GM12874 (cell line): ENCODE measurements at regions not wholly inside any gene's neighbourhood (a gene's known extent, or its start where the extent isn't known, plus 50 kb on each side); places are given as distances from the start of the nearest gene placed in this dataset.

Experiments used
- TF ChIP-seq, protein P1 (sequence below): IDR thresholded peaks from 2 replicates; pipeline ENCODE4 v1.5.1; 2011; ENCODE audit warnings: low read depth, mild to moderate bottlenecking, control low read depth, low read length, moderate library complexity; ENCODE audit not compliant: insufficient read depth

DNA sequence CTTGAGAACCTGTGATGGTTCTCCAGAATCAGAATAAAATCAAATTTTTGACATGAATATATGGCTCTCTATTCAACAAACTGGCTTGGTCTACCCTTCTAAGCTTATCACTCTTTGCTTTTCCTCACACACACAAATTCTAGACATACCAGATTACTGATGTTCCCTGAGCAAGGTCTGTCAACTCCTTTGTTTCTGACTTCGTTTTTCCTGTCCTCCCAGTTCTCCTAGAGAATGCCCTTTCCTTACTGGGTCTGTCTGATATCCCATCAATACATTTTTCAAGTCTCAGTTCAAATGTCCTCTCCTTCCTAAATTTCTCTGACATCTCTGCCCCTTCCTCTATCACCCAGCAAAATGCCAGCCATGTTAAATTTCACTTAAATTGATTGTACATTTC lies 202.1 kb upstream of the IGFBP7 start:
- TF ChIP-seq, protein P1, sequence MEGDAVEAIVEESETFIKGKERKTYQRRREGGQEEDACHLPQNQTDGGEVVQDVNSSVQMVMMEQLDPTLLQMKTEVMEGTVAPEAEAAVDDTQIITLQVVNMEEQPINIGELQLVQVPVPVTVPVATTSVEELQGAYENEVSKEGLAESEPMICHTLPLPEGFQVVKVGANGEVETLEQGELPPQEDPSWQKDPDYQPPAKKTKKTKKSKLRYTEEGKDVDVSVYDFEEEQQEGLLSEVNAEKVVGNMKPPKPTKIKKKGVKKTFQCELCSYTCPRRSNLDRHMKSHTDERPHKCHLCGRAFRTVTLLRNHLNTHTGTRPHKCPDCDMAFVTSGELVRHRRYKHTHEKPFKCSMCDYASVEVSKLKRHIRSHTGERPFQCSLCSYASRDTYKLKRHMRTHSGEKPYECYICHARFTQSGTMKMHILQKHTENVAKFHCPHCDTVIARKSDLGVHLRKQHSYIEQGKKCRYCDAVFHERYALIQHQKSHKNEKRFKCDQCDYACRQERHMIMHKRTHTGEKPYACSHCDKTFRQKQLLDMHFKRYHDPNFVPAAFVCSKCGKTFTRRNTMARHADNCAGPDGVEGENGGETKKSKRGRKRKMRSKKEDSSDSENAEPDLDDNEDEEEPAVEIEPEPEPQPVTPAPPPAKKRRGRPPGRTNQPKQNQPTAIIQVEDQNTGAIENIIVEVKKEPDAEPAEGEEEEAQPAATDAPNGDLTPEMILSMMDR, result no peak

DNA sequence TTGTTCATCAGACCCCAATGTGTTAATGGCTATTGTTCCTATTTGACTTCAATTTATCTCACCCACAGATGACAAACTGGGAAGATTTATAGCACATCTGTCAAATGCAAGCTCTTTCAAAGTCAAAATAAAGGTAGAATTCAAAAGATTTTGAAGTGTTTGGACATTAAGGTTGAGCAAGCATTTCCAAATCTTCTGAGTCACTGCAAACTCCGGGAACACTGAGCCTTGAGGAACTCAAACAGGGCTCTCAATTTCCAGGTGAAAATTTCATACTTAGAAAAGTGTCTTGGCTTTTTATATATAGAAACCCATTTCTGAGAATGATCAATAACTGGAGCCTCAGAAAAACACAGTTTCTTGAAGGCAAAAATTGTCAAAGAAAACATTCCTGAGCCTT lies 199.5 kb upstream of the IGFBP7 start:
- TF ChIP-seq, protein P1, result no peak

DNA sequence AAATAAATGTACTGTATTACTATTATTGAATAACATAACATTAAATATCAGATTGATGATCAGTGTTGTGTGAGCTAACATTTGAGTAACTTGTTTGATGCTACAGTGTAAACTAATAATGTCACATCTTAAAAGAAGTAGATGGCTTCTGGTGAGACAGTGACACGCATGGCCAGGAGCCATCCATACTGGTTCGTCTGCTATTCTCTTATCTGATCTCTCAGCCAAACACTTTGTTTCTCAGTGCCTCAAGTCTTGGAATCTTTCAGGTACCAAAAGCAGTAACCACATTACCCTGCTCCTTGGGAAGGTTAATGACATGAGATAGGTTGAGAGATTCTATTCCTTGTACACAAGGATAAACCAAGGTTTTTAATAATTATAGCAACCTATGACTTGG lies 198.1 kb upstream of the IGFBP7 start:
- TF ChIP-seq, protein P1, result no peak

DNA sequence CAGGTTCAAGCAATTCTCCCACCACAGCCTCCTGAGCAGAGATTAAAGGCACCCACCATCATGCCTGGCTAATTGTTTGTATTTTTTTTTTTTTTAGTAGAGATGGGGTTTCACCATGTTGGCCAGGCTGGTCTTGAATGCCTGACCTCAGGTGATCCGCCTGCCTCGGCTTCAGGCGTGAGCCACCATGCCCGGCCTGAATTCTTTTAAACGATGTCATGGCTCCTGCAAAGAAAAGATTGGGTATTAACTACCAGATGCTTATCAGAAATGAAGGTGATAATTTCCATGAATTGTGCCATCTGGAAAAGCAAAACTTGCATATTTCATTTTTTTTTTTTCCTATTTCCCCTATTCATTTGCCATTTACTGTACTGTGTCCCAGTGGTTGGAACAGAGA lies 195.7 kb upstream of the IGFBP7 start:
- TF ChIP-seq, protein P1, result no peak

DNA sequence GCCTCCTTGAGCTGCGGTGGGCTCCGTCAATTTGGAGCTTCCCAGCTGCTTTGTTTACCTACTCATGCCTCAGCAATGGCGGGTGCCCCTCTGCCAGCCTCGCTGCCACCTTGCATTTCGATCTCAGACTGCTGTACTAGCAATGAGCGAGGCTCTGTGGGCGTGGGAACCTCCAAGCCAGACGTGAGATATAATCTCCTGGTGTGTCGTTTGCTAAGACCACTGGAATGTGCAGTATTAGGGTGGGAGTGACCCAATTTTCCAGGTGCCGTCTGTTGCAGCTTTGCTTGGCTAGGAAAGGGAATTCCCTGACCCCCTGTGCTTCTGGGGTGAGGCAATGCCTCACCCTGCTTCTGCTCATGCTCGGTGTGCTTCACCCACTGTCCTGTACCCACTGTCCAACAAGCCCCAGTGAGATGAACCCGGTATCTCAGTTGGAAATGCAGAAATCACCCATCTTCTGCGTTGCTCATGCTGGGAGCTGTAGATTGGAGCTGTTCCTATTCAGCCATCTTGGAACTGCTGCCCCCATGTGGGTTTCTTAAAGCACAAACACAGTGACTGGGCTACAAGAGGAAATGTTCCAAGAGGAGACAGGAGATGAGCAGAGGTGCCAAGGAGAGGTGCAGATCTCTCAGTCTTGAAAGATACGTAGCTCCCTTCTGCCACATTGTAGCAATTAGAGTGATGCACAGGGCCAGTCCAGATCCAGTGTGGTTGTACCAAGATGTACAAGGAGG lies 193.0 kb upstream of the IGFBP7 start:
- TF ChIP-seq, protein P1, result no peak

DNA sequence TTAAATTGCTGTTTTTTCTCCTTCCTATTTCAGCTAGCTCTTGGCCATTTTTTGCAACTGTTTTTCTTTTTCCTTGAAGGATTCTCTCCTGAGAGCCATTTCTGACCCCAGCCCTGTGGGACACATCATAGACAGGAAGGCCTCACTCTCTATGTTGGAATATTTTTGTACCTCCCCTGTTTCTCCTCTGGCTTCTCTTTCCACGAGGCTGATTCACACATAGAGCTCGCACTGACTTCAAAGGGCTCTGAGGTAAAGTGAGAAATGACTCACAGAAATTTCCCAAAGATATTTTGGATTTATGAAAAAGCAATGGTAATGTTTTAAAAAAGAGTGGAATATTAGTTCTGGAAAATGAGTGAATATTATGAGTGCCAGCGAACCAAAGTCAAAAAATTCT lies 181.7 kb upstream of the IGFBP7 start:
- TF ChIP-seq, protein P1, result no peak

DNA sequence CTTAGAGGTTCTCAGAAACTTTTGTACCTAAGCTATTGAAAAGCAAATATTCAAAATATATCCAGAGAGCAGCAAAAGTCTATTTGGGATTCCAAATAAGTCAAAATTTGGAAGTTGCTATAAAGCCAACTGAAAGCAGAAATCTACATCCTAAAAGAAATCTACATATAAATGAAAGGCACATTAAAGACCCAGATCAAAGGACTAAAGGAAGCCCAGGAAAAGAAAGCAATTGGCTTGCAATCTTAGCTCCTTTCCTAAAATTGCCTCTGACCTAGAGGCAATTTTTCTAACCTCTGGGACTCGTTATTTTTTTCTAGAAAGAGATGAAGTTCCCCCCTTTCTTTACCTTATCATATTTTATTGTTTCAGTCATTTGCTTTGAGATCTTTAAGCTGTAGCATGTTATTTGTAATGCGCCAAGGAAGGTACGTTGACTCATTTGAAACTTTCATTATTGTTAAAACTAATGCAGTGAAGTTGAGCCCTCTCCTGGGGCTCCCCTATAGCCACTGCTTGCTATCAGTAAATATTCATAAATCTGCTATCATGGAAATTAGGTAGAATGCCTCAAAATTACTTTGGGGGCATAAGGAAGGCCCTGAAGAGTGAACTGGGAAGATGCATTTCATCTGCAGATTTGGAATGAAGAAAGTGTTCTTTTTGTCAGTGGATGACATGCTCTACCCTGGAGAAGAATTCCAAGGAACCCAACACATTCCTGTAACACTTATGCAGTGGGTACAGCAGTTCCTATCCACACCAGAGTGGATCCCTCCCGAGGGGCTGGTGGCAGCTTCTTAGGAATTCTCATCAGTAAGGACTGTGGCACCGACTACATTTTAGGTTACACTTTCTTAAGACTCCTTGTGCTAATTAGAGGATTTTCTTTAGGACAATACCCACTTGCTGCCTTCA lies 177.8 kb upstream of the IGFBP7 start:
- TF ChIP-seq, protein P1, result no peak
